Stomach (tissue), 8 donors: ENCODE measurements at regions not wholly inside any gene's neighbourhood (a gene's known extent, or its start where the extent isn't known, plus 50 kb on each side); places are given as distances from the start of the nearest gene placed in this dataset.

ENCODE experiments used
- DNase-seq, 2 donors: peaks; one replicate each; pipeline versions ENCODE4 v3.0.0 to v3.0.0-alpha.2; 2013 to 2019
- H3K27ac ChIP-seq, 5 donors: fragments of 200-600 bp in 4 of 5; sonication (generic) in 4 of 5; one replicate each; pipeline ENCODE4 v1.5.1; 2013 to 2019; ENCODE audit warnings: mild to moderate bottlenecking in 1 of 5, moderate library complexity in 1 of 5
- H3K27me3 ChIP-seq, 3 donors: fragments of 200-600 bp; sonication (generic); one replicate each; pipeline ENCODE4 v1.5.1; 2017 to 2019; ENCODE audit warnings: mixed run types in 1 of 3
- H3K36me3 ChIP-seq, 4 donors: fragments of 200-600 bp; sonication (generic); 1 replicate in 3 of 4; 2 replicates in 1 of 4; pipeline ENCODE4 v1.5.1; 2016 to 2019
- H3K4me1 ChIP-seq, 4 donors: fragments of 200-600 bp; sonication (generic); one replicate each; pipeline ENCODE4 v1.5.1; 2016 to 2019
- H3K4me3 ChIP-seq, 4 donors: fragments of 200-600 bp; sonication (generic) in 3 of 4; one replicate each; pipeline ENCODE4 v1.5.1; 2016 to 2019; ENCODE audit warnings: mild to moderate bottlenecking in 1 of 4
- H3K9me3 ChIP-seq, 4 donors: fragments of 200-600 bp; sonication (generic); one replicate each; pipeline ENCODE4 v1.5.1; 2016 to 2019
- EP300 ChIP-seq: sonication (generic); formaldehyde crosslinking; IDR thresholded peaks from one replicate; pipeline ENCODE4 v1.6.1; 2017; ENCODE audit warnings: antibody characterized with exemption
- POLR2A ChIP-seq, 4 donors: fragments of 450-650 bp; IDR thresholded peaks; one replicate each; pipeline ENCODE4 v1.6.1; 2016; ENCODE audit warnings: antibody characterized with exemption in 4 of 4, control low read depth in 2 of 4, mild to moderate bottlenecking in 1 of 4, moderate library complexity in 1 of 4
- POLR2AphosphoS5 ChIP-seq, 3 donors: sonication (generic); formaldehyde crosslinking; IDR thresholded peaks; one replicate each; pipeline ENCODE4 v1.6.1; 2016; ENCODE audit warnings: antibody characterized with exemption in 3 of 3
- WGBS, 5 donors: extraction: QIAGEN DNeasy Blood & Tissue Kit in 3 of 5; methylation state at CpG; one replicate each; pipeline versions ENCODE4 v1.1.5 to v1.1.7; 2013 to 2018; 5-methylcytosine and 5-hydroxymethylcytosine counted together
- intact Hi-C: fragments of 100-400 bp; cut with DNase I; formaldehyde crosslinking; loops from one replicate; pipeline ENCODE4 v1.15.1; 2023; ENCODE audit warnings: low total_unique reads
- TF ChIP-seq, protein P1 (sequence below), 7 experiments: fragments of 450-650 bp in 4 of 7; fragments of 200-600 bp in 3 of 7; sonication (generic) in 3 of 7; IDR thresholded peaks; one replicate each; pipeline ENCODE4 v1.5.1; 2016 to 2019; ENCODE audit warnings: antibody characterized with exemption in 7 of 7, control low read depth in 2 of 7, mild to moderate bottlenecking in 1 of 7
- donor health status: healthy with polysubstance abuse.
- donor health status: Bipolar disorder and iron deficiency.
- donor health status: healthy.

DNA sequence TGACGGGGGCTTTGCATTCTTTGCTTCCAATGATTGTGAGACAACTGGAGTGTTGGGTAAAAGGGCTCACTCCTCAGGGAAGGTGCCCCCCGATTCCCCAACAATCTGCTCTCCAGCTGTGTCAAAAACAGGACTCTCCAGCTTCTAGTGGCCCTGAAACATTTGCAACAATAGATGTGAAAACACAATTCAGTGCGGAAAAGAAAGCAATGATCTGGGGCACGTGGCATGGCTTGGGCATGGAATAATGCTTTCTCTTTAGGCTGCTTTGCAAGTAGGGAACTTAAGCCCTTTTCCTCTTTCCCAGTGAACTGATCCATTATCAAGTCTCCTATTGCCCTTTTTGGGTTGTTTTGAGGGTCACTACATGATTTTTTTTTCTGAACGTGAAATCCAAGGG lies 239.9 kb downstream of the C4orf33 start:
- Histone ChIP-seq H3K36me3 (no peaks in the 10 kb centered on the region), H3K9me3 (no peaks in the 10 kb centered on the region), H3K4me1 (no peaks in the 10 kb centered on the region), H3K27ac (no peak overlapping the region), H3K4me3 (no peak overlapping the region), H3K27me3 (no peaks in the 10 kb centered on the region)
- WGBS, 5 donors, result 59 to 65% (median 62%) methylated on average over 5 of the region's 5 CpGs
- no peak for TF ChIP-seq POLR2AphosphoS5 (IDR thresholded peaks at IDR 0.05)
- TF ChIP-seq, protein P1, sequence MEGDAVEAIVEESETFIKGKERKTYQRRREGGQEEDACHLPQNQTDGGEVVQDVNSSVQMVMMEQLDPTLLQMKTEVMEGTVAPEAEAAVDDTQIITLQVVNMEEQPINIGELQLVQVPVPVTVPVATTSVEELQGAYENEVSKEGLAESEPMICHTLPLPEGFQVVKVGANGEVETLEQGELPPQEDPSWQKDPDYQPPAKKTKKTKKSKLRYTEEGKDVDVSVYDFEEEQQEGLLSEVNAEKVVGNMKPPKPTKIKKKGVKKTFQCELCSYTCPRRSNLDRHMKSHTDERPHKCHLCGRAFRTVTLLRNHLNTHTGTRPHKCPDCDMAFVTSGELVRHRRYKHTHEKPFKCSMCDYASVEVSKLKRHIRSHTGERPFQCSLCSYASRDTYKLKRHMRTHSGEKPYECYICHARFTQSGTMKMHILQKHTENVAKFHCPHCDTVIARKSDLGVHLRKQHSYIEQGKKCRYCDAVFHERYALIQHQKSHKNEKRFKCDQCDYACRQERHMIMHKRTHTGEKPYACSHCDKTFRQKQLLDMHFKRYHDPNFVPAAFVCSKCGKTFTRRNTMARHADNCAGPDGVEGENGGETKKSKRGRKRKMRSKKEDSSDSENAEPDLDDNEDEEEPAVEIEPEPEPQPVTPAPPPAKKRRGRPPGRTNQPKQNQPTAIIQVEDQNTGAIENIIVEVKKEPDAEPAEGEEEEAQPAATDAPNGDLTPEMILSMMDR (IDR thresholded peaks at IDR 0.05), result no peak
- no peak for TF ChIP-seq POLR2A (IDR thresholded peaks at IDR 0.05)
- TF ChIP-seq EP300, result no peak
- no peak for DNase-seq
- intact Hi-C loops, result no loop called here

DNA sequence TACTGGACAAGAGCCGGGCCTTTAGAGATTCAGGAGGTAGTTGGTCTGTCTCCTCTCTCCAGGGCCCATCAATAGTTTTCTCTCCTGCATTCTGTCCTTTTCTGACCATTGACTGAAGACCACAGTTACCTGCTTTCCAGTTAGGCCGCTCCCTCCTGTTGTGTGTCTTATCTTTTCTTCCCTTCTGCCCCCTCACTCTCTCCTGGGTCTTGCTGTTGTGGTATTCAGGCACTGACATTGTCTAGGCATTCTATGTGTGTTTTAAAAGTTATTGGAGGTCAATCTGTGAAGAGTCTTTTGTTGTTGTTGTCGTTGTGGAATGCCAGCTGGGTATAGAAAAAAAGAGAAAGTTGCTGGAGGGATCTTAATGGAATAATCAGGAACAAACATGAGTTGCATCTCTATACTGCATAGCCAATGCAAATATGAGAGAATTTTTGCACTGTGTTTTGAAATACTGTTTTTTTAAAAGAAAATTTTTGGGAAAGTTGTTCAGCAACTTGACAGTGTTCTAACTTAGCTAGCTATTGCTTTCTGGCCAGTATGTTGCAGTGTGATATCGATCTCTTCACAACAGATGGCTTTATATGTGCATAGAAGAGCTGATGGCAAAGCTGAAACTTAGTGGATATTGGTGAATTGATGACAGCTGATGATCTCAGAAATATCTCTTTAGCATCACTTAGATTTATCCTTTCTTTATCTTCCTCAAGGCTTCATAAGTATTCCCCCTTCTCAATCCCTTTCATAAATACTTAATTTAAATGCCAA lies 240.7 kb downstream of the C4orf33 start:
- Histone ChIP-seq H3K9me3 (no peaks in the 10 kb centered on the region), H3K4me3 (no peak overlapping the region), H3K27ac (no peak overlapping the region), H3K4me1 (no peaks in the 10 kb centered on the region), H3K36me3 (no peaks in the 10 kb centered on the region), H3K27me3 (no peaks in the 10 kb centered on the region)
- intact Hi-C loops, result no loop called here
- TF ChIP-seq, protein P1 (IDR thresholded peaks at IDR 0.05), result no peak
- TF ChIP-seq POLR2AphosphoS5 (IDR thresholded peaks at IDR 0.05), result no peak
- TF ChIP-seq EP300, result no peak
- no peak for TF ChIP-seq POLR2A (IDR thresholded peaks at IDR 0.05)
- 64 to 72% (median 70%) methylated on average over 4 of the region's 4 CpGs for WGBS, 5 donors
- DNase-seq, result no peak

DNA sequence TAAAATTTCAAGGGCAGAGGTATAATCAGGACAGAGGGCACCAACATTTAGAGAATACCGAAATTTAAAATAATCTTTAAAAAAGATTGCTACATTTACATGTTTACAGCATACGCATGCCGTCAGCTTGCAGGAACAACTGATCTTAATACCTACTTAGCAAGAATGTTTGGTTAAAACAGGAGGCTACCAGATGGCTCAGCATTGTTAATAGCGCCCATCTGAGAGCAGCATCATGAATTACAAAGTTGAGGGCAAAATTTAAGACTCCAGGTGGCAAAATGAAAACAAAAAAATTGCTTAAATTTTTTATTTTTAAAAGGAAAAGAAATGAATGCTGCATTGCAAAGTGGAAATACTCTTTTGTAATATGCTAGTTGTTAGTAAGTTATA lies 241.3 kb downstream of the C4orf33 start:
- TF ChIP-seq POLR2A (IDR thresholded peaks at IDR 0.05) (no peak), EP300 (no peak)
- TF ChIP-seq, protein P1 (IDR thresholded peaks at IDR 0.05), result no peak
- Histone ChIP-seq H3K27me3 (no peaks in the 10 kb centered on the region), H3K9me3 (no peaks in the 10 kb centered on the region), H3K4me1 (peaks cover 0 to 1% (median 0%) of the 10 kb centered on the region in 4 donors), H3K4me3 (no peak overlapping the region), H3K27ac (no peak overlapping the region), H3K36me3 (no peaks in the 10 kb centered on the region)
- 78 to 83% (median 80%) methylated on average over 4 of the region's 4 CpGs for WGBS, 5 donors
- intact Hi-C loops, result no loop called here
- DNase-seq, result no peak

DNA sequence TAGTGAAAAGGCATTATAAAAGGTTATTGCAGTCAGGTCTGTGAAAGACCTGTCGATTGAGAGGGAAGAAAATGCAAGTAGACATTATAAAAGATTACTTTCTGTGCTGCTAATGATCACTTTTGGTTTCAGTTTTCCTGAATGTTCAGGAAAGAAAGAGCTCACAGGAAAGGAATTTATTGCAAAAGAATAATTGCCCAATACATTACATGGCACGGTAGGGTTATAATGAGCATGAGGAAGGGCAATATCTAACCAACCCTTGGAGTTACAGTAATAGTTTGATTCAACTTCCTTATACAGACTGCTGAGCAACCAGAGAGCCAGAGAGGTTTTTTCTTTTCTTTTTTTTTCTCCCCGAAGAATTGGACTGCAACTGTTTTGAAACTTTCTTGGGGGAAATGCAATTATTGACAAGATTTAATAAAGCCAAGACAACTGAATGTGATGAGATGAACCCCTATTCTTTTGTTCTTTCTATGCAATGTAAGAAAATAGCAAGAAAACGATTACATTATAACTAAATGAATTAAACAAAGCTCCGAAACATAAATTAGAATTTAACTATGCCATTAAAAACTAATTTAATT lies 247.0 kb downstream of the C4orf33 start:
- H3K4me1 ChIP-seq, result peaks cover 0 to 21% (median 0%) of the 10 kb centered on the region in 4 donors
- no peaks in the 10 kb centered on the region for H3K27me3 ChIP-seq
- DNase-seq, result peak in 1 of 2 donors; percentile 60
- TF ChIP-seq EP300 (no peak), POLR2AphosphoS5 (IDR thresholded peaks at IDR 0.05) (peak in 1 of 3 donors; percentile 5), POLR2A (IDR thresholded peaks at IDR 0.05) (no peak)
- TF ChIP-seq, protein P1 (IDR thresholded peaks at IDR 0.05), result no peak
- 40 to 52% (median 46%) methylated on average over 5 of the region's 5 CpGs for WGBS, 5 donors
- peak overlapping the region in 1 of 5 donors; percentile 56 for H3K27ac ChIP-seq
- no peaks in the 10 kb centered on the region for H3K36me3 ChIP-seq
- intact Hi-C loops, result no loop called here
- no peaks in the 10 kb centered on the region for H3K9me3 ChIP-seq
- no peak overlapping the region for H3K4me3 ChIP-seq
